ENCODE measurements at regions not wholly inside any gene's neighbourhood (a gene's known extent, or its start where the extent isn't known, plus 50 kb on each side); places are given as distances from the start of the nearest gene placed in this dataset.

GRCh38 chr11:70607561-70607960 is 209.2 kb downstream of the CTTN start:
- Histone ChIP-seq H3K4me3 (ENCODE audit: insufficient read depth, low read length) (no peak overlapping the region), H4K20me1 (ENCODE audit: insufficient read depth, low read length) (peaks cover 7% of the 10 kb centered on the region), H2AFZ (ENCODE audit: low read length) (no peak overlapping the region), H3K4me1 (ENCODE audit: insufficient read depth, low read length) (peaks cover 8% of the 10 kb centered on the region), H3K36me3 (ENCODE audit: insufficient read depth, low read length) (no peaks in the 10 kb centered on the region), H3K79me2 (ENCODE audit: insufficient read depth, low read length) (no peaks in the 10 kb centered on the region), H3K9me3 (ENCODE audit: low read depth, low read length) (no peaks in the 10 kb centered on the region), H3K27me3 (ENCODE audit: insufficient read depth, low read length) (peaks cover 46% of the 10 kb centered on the region), H3K4me2 (ENCODE audit: insufficient read depth, low read length) (no peak overlapping the region), H3K27ac (ENCODE audit: low read depth, low read length) (no peak overlapping the region)
- DNase-seq (ENCODE audit: insufficient read length, low spot score, missing footprints) = no peak
- no peak for TF ChIP-seq CTCF (IDR thresholded peaks at IDR 0.05; ENCODE audit: extremely low read depth, low read depth, low read length)

- H3K27me3 ChIP-seq (ENCODE audit: insufficient read depth, low read length) = peaks cover 46% of the 10 kb centered on the region
- H3K9me3 ChIP-seq (ENCODE audit: low read depth, low read length) = no peaks in the 10 kb centered on the region
- TF ChIP-seq CTCF (IDR thresholded peaks at IDR 0.05; ENCODE audit: extremely low read depth, low read depth, low read length) = no peak
- H3K79me2 ChIP-seq (ENCODE audit: insufficient read depth, low read length) = no peaks in the 10 kb centered on the region
- H3K27ac ChIP-seq (ENCODE audit: low read depth, low read length) = no peak overlapping the region
- H3K4me3 ChIP-seq (ENCODE audit: insufficient read depth, low read length) = peak overlapping the region; percentile 25
- H3K4me2 ChIP-seq (ENCODE audit: insufficient read depth, low read length) = peak overlapping the region; percentile 45
- H3K4me1 ChIP-seq (ENCODE audit: insufficient read depth, low read length) = peaks cover 8% of the 10 kb centered on the region
- H3K36me3 ChIP-seq (ENCODE audit: insufficient read depth, low read length) = no peaks in the 10 kb centered on the region
- peak; percentile 92 for DNase-seq (ENCODE audit: insufficient read length, low spot score, missing footprints)
- H4K20me1 ChIP-seq (ENCODE audit: insufficient read depth, low read length) = peaks cover 7% of the 10 kb centered on the region
- H2AFZ ChIP-seq (ENCODE audit: low read length) = no peak overlapping the region
Observed at GRCh38 chr11:70608568-70609470, 210.5 kb downstream of the CTTN start.

GRCh38 chr11:70610566-70611565 is 212.5 kb downstream of the CTTN start:
- peak; percentile 60 for DNase-seq (ENCODE audit: insufficient read length, low spot score, missing footprints)
- Histone ChIP-seq H3K36me3 (ENCODE audit: insufficient read depth, low read length) (no peaks in the 10 kb centered on the region), H3K9me3 (ENCODE audit: low read depth, low read length) (no peaks in the 10 kb centered on the region), H3K27me3 (ENCODE audit: insufficient read depth, low read length) (peaks cover 46% of the 10 kb centered on the region), H3K4me1 (ENCODE audit: insufficient read depth, low read length) (peaks cover 8% of the 10 kb centered on the region), H4K20me1 (ENCODE audit: insufficient read depth, low read length) (peaks cover 4% of the 10 kb centered on the region), H3K27ac (ENCODE audit: low read depth, low read length) (no peak overlapping the region), H3K4me2 (ENCODE audit: insufficient read depth, low read length) (no peak overlapping the region), H3K79me2 (ENCODE audit: insufficient read depth, low read length) (no peaks in the 10 kb centered on the region), H2AFZ (ENCODE audit: low read length) (no peak overlapping the region), H3K4me3 (ENCODE audit: insufficient read depth, low read length) (no peak overlapping the region)
- no peak for TF ChIP-seq CTCF (IDR thresholded peaks at IDR 0.05; ENCODE audit: extremely low read depth, low read depth, low read length)

Measured in osteoblast (primary cell).